Testis (tissue), 2 donors: ENCODE measurements at regions not wholly inside any gene's neighbourhood (a gene's known extent, or its start where the extent isn't known, plus 50 kb on each side); places are given as distances from the start of the nearest gene placed in this dataset.
"Not testable (repeated sequence)": the region's sequence is repeated elsewhere in the genome, so short reads cannot be mapped to it uniquely, and the experiment has no call there.

Experiments
- DNase-seq: peaks from one replicate; pipeline ENCODE4 v3.0.0-alpha.2; 2019
- H3K27ac ChIP-seq, 2 donors: fragments of 200-600 bp; sonication (generic); one replicate each; pipeline ENCODE4 v1.5.1; 2019
- H3K27me3 ChIP-seq: fragments of 200-600 bp; sonication (generic); one replicate; pipeline ENCODE4 v1.5.1; 2019
- H3K36me3 ChIP-seq: fragments of 200-600 bp; sonication (generic); one replicate; pipeline ENCODE4 v1.5.1; 2017; ENCODE audit warnings: low read depth; ENCODE audit errors: missing control alignments
- H3K4me1 ChIP-seq: fragments of 200-600 bp; sonication (generic); one replicate; pipeline ENCODE4 v1.5.1; 2019
- H3K4me3 ChIP-seq, 2 donors: fragments of 200-600 bp; sonication (generic); one replicate each; pipeline ENCODE4 v1.5.1; 2017 to 2019
- H3K9me3 ChIP-seq: fragments of 200-600 bp; sonication (generic); one replicate; pipeline ENCODE4 v1.5.1; 2017
- CTCF ChIP-seq, 3 experiments: fragments of 450-650 bp in 2 of 3; fragments of 200-600 bp in 1 of 3; sonication (generic) in 1 of 3; IDR thresholded peaks; one replicate each; pipeline ENCODE4 v1.5.1; 2016 to 2019; ENCODE audit warnings: antibody characterized with exemption in 3 of 3, mild to moderate bottlenecking in 2 of 3, moderate library complexity in 1 of 3
- POLR2A ChIP-seq: fragments of 450-650 bp; IDR thresholded peaks from one replicate; pipeline ENCODE4 v1.6.1; 2017; ENCODE audit warnings: antibody characterized with exemption, mild to moderate bottlenecking, moderate library complexity
- WGBS, 2 donors: methylation state at CpG; one replicate each; pipeline ENCODE4 v1.1.5; 2018; 5-methylcytosine and 5-hydroxymethylcytosine counted together
- intact Hi-C: fragments of 100-400 bp; cut with DNase I; formaldehyde crosslinking; loops from one replicate; pipeline ENCODE4 v1.15.1; 2023; ENCODE audit warnings: low total_unique reads

GRCh38 chr14:56005191-56006053 lies 112.8 kb upstream of the PELI2 start:
- no peak for TF ChIP-seq CTCF (IDR thresholded peaks at IDR 0.05)
- no peak for TF ChIP-seq POLR2A
- Histone ChIP-seq H3K9me3 (no peaks in the 10 kb centered on the region), H3K36me3 (no peaks in the 10 kb centered on the region), H3K4me3 (peak overlapping the region in 1 of 2 donors; percentile 24), H3K27me3 (no peaks in the 10 kb centered on the region), H3K4me1 (no peaks in the 10 kb centered on the region), H3K27ac (peak overlapping the region; percentile 53 to 70)
- intact Hi-C loops, result no loop called here
- WGBS, 2 donors, result 43 to 45% methylated on average over 11 of the region's 11 CpGs
- no peak for DNase-seq

DNA sequence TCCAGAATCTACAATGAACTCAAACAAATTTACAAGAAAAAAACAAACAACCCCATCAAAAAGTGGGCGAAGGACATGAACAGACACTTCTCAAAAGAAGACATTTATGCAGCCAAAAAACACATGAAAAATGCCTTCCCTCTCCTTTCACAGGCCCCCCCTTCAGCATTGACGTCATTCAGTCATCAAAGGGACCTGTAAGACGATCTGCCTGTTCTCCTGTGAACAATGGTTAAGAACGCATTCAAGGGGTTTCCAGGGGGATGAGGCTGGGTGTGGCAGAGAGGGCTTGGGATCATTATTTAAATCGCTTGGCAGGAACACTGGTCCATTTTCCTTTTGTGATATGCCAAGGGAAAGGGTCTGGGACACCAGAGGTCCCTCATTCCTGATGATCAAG lies 110.7 kb upstream of the PELI2 start:
- intact Hi-C loops, H3K36me3 ChIP-seq, H3K4me1 ChIP-seq, H3K27ac ChIP-seq, H3K27me3 ChIP-seq, DNase-seq, H3K9me3 ChIP-seq, H3K4me3 ChIP-seq: not testable (repeated sequence)
- 88 to 90% methylated on average over 5 of the region's 5 CpGs for WGBS, 2 donors

DNA sequence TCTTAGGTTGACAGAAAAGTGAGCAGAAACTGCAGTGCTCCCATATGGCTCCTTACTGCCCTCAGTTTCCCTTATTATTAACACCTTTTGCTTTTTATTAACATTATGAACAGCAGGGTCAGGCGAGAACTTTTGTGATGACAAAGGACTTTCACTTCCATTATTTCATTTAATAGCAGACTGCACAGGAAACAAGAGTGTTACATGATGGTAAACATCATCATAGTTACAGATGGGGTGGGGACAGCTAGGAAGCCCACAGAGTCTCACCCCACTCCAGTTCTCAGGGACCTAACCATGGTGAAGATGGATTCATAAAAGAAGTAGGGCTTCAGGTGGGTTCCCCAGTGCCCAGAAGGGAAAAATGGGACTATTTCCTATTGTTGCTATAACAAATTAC lies 110.1 kb upstream of the PELI2 start:
- Histone ChIP-seq H3K36me3 (no peaks in the 10 kb centered on the region), H3K4me1 (no peaks in the 10 kb centered on the region), H3K27me3 (no peaks in the 10 kb centered on the region), H3K4me3 (no peak overlapping the region), H3K27ac (no peak overlapping the region), H3K9me3 (no peaks in the 10 kb centered on the region)
- 79 to 100% methylated on average over 1 of the region's 1 CpG for WGBS, 2 donors
- TF ChIP-seq CTCF (IDR thresholded peaks at IDR 0.05), result no peak
- TF ChIP-seq POLR2A, result no peak
- DNase-seq, result no peak
- intact Hi-C loops, result no loop called here

DNA sequence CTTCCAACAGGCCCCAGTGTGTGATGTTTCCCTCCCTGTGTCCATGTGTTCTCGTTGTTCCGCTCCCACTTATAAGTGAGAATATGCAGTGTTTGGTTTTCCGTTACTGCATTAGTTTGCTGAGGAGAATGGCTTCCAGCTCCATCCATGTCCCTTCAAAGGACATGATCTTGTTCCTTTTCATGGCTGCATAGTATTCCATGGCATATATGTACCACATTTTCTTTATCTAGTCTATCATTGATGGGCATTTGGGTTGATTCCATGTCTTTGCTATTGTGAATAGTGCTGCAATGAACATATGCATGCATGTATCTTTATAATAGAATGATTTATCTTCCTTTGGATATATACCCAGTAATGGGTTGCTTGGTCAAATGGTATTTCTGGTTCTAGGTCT lies 109.5 kb upstream of the PELI2 start:
- H3K27ac ChIP-seq, H3K4me3 ChIP-seq, DNase-seq, H3K4me1 ChIP-seq, intact Hi-C loops, H3K9me3 ChIP-seq, H3K27me3 ChIP-seq, H3K36me3 ChIP-seq: not testable (repeated sequence)
- WGBS, 2 donors, result 82 to 95% methylated on average over 3 of the region's 3 CpGs

DNA sequence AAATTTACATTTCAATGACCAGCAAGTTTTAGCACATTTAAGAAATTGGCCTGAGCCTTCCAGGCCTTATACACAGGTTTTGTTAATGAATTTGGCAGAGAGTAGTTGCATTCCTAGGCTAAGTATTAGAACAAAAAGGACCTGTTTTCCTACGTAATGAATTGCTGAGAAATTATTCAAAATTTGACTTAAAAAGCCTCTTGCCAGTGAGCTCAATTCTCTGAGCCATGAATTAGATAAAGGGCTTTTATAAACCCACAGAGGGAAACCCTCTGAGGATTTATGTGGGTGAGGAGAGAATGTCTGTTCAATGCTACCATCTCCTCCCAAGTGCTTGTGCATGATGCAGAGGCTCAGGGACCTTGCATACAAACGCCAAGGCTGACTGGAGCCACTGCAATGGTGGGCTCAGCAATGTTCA lies 94.5 kb upstream of the PELI2 start:
- intact Hi-C loops, result no loop called here
- H3K9me3 ChIP-seq, result no peaks in the 10 kb centered on the region
- H3K4me3 ChIP-seq, result no peak overlapping the region
- TF ChIP-seq CTCF (IDR thresholded peaks at IDR 0.05) (no peak), POLR2A (no peak)
- no peak for DNase-seq
- no peaks in the 10 kb centered on the region for H3K27me3 ChIP-seq
- H3K4me1 ChIP-seq, result no peaks in the 10 kb centered on the region
- 53 to 69% methylated on average over 2 of the region's 2 CpGs for WGBS, 2 donors
- no peak overlapping the region for H3K27ac ChIP-seq
- H3K36me3 ChIP-seq, result no peaks in the 10 kb centered on the region

DNA sequence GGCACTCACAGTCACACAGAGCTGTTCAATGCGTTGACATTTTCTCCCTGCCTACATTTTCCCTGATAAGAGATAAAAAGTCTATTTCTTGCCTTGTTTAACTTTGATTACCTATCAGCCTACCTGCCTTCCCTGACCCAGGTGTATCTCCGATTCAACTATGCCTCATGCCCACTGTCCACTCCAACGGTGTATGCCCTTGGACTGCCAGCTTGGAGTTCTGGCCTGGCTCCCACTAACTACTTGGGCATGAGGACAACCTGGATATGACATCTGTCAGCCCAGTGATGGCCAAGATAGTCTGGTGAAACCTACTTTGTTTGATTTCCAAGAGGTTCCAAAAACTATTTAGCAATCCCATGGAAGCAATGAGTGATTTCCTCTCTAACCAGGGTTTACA lies 93.0 kb upstream of the PELI2 start:
- Histone ChIP-seq H3K36me3 (no peaks in the 10 kb centered on the region), H3K9me3 (no peaks in the 10 kb centered on the region), H3K4me3 (no peak overlapping the region), H3K4me1 (no peaks in the 10 kb centered on the region), H3K27ac (no peak overlapping the region), H3K27me3 (no peaks in the 10 kb centered on the region)
- DNase-seq, result no peak
- intact Hi-C loops, result no loop called here
- TF ChIP-seq CTCF (IDR thresholded peaks at IDR 0.05) (no peak), POLR2A (no peak)
- WGBS, 2 donors, result 77 to 82% methylated on average over 3 of the region's 3 CpGs
